ENCODE measurements at regions not wholly inside any gene's neighbourhood (a gene's known extent, or its start where the extent isn't known, plus 50 kb on each side); places are given as distances from the start of the nearest gene placed in this dataset.

DNA sequence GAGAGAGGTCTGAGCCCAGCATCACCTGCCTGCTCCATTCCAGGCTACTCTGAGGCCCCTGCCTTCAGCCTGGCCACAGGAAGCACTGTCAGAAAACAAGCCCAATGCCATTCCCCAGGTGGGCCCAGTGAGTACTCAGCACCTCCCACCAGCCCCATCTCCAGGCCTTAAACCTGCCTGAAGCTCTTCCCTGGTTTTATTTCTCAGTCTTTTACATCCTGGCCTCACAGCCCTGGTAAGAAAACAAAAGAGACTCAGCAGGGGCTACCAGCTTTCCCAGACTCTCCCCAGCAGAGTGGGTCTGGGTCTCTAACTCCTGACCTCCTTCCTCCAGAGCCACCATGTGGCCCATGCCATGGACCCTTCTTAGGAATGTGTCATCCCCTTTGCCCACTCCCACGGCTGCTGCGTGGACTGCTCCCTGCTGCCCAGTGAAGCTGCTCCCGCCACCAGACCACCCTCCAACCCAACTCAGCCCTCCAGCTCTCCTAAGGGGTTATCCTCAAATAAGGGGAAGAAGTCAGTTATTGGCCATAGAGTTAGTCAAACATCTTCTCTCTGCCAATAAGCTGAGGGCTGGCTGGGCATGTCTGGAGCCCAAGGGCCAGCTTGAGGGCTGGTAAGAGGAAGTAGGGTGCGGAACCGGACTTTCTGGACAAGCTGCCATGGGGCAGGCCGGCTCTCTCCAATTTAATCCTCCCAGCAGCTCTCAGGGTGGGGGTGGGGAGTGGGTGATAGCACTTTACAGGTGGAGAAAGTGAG lies 116.7 kb upstream of the LINGO1 start:
- no peak for DNase-seq

DNA sequence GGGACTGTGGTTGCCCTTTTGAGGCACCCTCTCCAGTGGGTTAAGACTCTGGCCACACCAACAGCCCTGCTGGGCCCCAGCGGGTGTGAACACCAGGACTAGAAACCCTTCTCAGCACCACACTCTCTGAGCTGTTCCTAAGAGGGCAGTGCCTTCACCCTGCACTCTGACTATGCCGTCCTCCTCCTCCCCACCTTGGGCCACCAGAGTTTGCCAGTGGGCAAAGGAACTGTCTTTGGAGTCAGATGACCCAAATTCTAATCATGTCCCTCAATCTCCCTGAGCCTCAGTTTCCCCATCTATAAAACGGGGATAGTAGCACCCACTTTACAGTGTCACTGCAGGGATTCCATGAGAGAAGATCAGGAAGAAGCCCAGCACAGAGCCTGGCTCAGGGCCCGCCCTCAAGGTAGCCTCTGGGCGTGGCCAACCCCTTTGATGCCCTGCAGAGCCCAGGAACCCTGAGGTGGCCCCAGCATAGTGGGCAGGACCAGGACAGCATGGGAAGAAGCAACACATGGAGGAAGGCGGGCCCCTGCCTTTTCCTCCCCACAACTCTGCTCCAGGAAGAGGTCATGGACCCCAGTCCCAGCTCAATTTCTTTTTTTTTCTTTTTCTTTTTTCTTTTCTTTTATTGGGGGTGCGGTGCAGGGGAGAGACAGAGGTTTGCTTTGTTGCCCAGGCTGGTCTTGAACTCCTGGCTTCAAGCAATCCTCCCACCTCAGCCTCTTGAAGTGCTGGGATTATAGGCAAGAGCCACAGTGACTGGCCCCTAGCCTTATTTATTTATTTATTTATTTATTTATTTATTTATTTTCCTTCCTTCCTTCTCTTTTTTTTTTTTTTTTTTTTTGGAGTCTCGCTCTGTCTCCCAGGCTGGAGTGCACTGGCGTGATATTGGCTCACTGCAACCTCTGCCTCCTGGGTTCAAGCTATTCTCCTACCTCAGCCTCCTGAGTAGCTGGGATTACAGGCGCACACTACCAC lies 115.7 kb upstream of the LINGO1 start:
- DNase-seq: no peak

DNA sequence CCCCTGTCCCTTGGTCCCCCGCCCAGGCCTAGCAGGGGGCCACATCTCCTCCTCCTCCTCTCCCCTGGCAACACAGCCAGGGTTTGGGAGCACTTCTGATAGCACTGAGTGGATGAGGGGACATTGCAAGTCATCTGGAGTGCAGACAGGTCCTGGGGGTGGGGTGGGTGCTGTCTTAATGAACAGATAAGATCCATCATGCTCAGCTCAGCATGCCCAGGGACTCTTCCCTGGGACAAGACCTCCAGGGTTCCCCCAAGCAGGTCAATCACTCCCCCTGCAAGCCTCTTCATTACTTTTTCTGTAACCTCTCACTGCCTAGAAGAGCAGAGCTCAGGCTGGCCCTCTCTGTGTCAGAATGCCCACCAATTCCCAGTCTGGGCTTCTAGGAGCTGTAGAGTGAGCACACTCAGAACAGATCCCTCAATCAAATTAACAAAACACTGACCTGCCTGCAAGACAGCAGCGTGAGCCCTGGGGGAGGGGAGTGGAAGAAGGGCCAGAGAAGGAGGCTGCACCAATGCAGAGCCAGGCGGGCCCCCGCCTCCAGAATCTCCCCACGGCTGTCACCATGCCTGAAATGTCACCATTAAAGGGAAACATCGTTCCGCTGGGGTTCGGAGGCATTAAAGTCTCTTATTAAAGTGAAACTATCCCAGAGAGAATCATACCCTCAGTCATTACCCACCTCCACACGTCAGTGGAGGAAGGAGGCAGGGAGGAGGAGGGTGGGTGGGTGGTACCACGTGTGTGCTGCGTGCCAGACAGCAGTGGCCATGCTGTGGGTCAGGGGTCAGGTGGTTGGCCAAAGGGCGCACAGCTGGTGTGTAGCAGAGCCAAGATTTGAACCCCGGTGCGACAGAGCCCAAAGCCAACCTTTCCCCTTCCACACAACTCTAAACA lies 114.7 kb upstream of the LINGO1 start:
- DNase-seq: no peak

DNA sequence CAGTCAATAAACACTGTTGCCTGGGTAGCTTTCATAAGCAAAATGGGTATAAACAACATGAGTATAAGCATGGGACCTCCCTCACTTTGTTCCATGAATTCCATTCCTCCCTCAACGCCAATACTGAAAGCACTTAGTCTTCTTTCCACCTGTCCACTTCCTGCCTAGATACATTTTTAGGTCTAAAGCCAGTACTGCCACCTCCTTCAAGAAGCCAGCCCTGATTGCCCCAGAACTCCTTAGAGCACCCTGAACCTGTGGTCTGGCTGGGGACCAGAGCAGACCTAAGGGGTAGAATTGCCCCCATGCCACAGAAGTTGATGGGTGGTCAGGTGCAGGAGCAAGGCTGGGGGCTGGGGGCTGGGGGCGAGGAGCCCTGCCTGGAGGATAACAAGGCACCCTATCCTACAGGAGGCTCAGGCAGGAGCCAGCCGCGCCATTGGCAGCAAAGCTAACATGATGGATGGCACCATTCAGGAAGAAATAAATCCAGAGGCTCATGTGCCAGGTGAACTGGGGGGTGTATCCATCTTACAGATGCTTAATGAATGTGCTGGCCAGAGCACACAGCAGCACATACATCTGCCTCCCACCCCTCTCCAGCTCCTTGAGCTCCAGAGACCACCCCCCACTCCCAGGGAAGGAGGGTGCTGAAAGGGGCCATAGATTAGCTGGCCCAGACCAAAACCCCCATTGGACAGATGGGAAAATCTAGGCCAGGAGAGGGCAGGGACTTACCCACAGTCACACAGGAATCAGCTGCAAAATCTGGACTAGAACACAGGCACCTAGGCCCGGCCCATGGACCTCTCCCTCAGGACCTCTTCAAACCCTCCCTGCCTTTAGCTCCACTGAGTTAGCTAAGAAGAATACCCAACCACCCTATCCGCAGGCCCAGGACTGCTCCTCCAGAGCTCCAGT lies 113.8 kb upstream of the LINGO1 start:
- no peak for DNase-seq

DNA sequence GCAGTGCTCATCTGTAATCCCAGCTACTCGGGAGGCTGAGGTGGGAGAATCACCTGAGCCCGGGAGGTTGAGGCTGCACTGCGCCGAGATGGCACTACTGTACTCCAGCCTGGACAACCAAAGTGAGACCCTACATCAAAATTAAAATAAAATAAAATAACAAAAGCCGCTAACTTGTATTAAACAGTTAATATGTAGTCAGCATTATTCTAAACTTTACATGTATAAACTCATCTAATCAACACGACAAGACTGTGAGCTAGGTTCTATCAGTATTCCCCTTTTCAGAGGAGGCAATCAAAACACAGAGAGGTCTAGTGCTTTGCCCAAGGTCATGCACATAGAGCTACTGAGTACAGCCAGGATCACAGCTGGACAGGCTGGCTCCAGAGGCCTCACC lies 111.7 kb upstream of the LINGO1 start:
- no peak for DNase-seq

DNA sequence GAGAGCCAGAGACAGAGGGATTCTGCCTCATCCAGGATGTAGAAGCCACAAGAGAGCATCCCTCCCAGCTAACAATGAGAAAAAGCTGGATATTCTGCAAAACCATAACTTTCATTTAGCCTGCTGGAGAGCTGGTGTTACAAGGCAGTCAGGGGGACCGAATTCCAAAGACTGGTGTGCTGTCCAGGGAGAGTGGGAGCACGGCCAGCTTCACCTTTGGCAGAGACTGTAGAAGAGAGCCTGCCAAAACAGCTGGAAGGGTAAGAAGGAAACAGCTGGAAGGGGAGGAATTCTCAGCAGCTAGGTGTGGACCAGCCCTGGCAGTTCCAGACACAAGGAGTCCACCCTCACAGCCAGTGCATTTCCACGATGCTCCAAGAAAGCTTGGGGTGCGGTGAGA lies 109.9 kb upstream of the LINGO1 start:
- no peak for DNase-seq

DNA sequence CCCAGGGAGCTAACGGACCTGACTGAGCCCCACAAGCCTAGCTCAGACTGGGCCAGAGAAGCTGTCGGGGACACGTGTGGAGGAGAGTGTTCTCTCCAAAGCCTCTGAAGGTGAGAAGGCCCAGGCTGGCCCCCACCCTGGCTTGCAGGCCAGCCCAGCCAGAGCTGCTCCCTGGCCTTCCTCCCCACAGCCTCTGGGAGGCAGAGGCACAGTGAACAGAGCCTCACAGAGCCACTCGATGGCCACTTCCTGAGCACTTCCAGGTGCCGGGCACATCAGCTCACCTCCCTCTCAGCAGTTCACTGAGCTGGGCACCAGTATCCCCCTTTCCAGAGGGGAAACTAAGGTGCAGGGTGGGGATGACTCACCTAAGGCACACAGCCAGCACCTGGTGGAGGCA lies 109.4 kb upstream of the LINGO1 start:
- no peak for DNase-seq

DNA sequence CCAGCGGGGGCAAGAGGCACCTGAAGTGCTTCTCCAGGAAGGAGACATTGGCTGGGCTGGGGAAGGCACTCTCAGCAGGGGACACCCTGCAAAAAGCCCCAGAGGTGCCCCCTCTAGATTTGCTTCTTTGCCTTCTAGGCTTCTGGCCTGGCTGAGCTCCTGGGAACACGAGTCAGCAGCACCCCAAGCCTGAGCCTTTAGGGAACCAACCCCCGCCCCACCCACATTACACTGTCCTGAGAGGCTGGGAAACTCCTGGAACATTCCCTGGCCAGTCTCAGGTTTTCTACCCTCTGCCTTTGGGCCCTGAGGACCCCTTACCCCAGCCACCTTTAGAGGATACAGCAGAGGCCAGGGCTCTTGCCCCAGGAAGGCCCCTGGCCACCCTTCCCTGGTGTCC lies 108.4 kb upstream of the LINGO1 start:
- no peak for DNase-seq

DNA sequence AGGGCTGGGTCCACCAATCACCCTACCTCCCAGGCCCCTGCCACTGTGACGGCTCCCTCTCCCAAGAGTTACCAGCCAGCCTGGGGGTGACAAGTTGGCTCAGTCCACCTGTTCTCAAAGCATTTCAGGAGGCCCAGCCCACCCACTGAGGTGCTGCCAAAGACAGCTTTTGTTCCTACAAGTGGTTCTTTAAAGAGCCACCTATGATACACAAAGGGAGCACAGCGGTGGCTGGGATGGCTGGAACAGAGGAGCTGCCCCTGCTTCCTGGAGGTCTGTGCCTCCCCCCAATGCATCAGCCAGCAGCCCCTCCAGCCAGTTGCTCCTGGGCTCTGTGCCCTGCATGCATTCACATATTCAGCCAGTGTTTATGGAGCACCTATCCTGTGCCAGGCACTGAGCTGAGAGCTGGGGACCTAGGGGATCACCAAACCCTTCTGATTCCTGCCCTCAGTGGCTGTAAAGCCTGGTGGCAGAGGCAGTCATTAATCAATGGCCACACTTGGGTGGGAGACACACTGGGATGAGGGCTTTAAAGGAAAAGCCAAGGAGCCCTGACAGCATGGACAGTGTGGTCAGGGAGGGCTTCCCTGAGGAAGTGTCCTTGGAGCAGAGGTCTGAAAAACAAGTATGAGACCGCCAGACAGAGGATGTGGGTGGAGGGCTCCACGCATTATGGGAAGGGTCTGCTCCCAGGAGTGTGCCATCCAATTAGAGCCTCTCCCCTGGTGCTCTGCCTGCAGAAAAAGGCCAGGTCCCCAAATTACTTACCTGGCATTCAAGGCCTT lies 107.1 kb upstream of the LINGO1 start:
- DNase-seq: no peak

DNA sequence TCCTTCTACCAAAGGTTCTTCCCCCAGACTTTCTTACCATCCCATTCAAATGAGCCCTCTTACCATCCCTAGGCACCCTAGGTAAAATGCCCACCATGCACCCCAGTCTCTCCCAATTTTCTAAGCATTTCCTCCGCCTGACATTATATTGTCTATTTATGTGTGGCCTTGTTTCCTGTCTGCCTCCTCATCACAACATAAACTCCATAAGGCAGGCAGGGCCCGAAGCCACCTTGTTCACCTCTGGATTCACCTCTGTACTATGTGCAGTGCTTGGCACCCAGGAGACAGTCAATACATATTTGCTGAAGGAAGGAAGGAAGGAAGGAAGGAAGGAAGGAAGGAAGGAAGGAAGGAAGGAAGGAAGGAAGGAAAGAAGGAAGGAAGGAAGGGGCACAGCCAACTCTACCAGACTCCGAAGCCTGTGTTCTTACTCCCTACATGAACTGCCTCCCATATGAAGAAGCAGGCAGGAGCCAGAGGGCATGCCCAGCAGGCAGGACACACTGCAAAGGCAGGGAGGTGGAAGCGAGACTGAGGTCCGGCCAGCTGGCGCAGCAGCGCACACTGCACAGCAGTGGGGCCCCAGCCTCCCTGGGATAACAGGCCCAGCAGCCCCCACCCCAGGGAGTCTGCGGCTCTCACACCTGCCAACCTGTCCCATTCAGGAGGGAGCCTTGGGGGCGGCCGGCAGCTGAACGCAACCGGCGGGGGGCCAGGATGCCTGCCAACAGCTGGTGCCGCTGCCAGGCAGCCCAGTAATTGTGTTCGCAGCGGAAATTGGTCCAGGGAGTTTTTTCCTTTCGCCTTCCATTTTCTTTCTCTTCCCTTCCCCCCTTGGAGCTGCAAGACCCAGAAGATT lies 106.0 kb upstream of the LINGO1 start:
- no peak for DNase-seq

DNA sequence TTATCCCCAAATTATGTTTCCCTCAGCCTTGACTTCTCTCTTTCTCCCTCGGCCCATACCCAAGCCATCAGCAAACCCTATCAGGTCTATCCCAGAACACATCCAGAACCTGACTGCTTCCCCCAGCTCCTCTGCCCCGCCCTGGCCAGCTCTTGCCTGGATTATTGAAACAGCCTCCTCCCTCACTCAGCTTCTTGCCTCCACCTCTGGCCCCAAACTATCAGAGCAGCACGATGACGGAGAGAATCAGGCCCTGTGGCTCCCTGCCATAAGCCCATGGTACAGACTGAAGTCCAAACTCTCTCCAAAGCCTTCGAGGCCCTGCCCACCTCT lies 105.3 kb upstream of the LINGO1 start:
- DNase-seq: no peak

DNA sequence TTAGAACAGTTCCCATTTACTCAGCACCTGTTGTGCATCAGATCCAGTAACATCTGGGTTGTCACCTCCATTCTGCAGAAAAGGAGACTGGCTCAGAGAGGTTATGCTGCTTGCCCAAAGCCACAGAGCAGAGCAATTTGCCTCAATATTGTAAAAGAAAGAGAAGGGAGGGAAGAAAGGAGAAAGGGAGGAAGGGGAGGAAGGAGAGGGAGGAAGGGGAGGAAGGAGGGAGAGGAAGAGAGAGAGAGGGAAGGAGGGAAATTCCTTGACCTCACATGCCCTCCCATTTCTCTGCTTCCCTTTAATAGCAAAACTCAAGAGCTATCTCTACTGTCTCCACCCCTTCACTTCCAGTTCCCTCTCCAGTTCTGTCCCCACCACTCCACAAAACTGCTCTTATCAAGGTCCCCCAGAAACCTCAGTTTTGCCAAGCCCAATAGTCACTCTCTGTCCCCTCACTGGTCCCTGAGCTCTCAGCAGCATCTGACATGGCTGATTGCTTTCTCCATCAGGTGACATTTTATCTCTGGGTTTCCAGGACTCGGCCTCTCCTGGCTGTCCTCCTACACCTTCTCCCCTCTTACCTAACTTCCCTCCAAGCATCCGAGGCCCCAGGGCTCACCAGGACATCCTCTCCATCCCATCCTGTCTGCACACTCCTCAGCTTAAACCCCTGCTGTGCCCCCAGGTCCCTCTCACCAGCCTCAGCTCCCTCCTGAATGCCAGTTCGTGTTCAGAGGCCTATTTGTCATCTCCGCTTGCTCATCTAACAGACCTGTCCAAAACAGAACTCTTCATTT lies 104.7 kb upstream of the LINGO1 start:
- DNase-seq: no peak

DNA sequence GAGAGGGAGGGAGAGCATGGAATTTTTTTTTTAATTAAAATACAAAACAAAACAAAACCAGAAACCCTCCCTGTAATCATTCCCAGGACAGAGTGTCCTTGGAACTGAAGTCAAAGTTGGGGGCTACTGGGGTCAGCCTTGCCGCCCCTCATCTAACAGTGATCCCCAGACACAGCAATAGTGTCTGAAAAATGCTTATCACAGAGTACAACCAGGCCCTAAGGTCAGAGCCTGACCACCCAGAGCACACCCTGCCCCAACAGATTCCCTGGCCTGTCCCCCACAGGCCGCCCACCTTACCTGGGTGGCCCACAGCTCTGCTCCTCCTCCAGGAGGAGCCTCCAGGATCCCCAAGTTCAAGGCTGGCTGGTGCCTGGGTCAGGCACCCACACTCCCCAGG lies 101.6 kb upstream of the LINGO1 start:
- no peak for DNase-seq

DNA sequence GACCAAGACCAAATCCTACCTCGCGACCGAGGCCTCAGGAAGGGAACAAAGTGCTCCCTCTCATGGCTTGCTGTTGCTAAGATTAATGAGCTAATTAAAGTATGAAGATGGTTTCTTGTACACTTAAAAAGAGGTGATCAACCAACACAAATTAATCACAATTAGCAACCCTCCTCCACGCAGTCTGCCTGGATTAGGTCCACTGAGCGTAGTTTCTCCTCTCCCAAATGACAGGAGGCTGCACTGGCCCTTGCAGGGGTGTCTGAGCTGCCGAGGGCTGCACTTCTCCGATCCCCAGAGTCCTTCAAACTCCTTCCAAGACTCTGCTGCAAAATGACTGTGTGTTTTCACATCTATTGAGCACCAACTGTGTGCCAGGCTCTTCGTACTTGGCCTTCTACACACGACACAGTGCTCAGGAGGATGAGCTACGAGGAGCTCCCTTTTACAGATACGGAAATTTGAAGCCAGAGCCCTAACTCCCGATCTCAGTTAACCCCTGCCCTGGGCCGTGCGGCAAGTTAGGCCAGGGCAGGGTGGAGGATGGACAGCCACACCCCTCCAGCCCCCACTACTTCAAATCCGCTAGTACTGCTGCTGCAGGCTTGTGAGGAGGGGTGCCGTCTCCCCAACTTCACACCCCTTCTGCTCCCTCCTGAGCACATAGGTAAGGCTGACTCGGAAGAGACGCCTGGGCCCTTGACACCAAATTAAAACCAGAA lies 101.0 kb upstream of the LINGO1 start:
- no peak for DNase-seq

DNA sequence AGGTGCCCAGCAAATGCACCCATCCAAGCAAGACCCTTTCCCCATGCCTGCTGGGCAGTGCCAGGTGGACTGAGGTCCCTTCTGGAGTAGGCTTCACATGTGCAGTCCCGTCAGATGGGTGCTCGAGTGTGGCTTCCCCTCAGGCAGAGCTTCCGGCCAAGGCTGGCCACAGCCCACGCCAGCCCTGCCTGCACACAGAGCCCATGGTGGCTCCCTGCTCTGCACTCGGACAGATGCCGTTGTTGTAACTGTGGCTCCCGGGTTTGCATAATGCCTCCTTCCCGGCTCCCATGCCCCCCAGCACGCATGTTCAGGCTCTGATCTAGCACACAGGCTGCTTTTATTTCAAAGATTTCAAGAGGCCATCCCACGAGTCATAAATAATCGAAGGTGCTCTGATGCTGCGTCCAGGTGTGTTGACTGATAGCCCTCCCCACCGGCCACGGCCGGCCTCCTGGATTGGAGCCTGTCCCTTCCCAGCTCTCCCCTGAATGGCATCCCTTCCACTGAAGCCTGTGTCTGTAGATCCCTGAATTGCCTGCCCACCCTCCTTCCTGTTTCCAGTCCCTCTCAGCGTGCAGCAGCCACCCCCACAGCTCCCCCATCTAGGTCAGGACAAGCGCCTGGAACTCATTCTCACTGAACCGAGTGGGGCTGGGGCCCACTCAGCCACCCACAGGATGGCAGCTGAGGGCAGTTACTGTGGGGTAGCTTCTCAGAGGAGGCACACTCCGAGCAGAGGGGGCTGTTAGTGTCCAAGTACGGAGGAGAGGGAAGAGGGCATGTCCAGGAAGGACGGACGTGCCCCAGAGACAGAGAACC lies 100.0 kb upstream of the LINGO1 start:
- no peak for DNase-seq

DNA sequence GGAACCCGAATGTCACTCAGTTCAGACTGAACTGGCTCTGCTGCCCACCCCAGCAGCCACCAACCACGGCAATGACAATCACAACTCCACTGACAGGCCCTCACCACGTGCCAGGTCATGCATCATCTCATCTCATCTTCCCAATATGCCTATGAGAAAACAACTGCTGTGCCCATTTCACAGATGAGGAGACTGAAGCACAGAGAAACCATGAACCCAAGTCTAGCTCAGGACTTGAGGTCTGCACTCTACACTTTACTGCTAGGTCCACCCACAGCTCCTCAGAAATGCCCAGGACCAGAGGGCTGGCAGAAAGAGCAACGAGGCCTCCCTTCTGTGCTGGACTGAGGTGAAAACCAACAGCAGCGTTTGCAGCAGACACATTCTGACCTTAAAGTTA lies 99.2 kb upstream of the LINGO1 start:
- DNase-seq: no peak

DNA sequence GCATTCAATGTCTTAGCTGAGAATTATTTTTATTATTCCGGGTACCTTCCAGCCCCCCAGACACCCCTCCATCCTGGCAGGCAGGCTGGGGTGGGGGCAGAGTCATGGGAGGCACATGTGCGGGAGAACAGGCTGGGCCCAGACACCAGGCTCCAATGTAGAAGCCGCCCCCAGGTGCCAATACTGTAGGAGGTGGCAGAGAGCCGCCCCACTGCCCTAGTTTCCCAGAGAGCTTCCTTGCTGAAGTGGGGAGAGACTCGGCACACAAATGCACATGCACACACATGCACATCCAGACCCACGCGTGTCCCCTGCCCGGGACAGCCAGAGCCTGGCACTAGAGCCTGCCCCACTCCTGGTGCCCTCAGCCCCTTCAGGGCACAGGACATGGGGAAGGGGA lies 98.4 kb upstream of the LINGO1 start:
- no peak for DNase-seq

Measured in SW 1271 (cell line).